H1 (cell line): ENCODE measurements at regions not wholly inside any gene's neighbourhood (a gene's known extent, or its start where the extent isn't known, plus 50 kb on each side); places are given as distances from the start of the nearest gene placed in this dataset.

Source experiments
- CTCF ChIA-PET: fragments of 300-600 bp; sonication (Branson Sonifier 250); formaldehyde crosslinking; loops from one replicate; lab custom pipeline; 2021; ENCODE audit not compliant: partially characterized antibody; lab: Charles Lee
- POLR2A ChIA-PET: fragments of 300-600 bp; sonication (Branson Sonifier 250); formaldehyde crosslinking; loops from one replicate; lab custom pipeline; 2021; ENCODE audit warnings: inconsistent platforms; ENCODE audit not compliant: partially characterized antibody; lab: Charles Lee
- DNase-seq, 2 experiments: peaks; one replicate each; pipeline versions ENCODE4 v3.0.0 to v3.0.0-alpha.2; 2010 to 2022; ENCODE audit warnings: low spot score in 2 of 2, low read depth in 1 of 2, mixed read lengths in 1 of 2
- FAIRE-seq: peaks from 2 replicates; lab custom pipeline; 2011; peaks lifted over from hg19 to GRCh38; lab: Jason Lieb, UNC
- H2AFZ ChIP-seq: 2 replicates; pipeline ENCODE4 v1.8.1; 2012; ENCODE audit warnings: low read length, inconsistent platforms
- H2AK5ac ChIP-seq: 2 replicates; pipeline ENCODE4 v1.6.1; 2013; ENCODE audit warnings: low read depth, low read length
- H2BK120ac ChIP-seq: replicated peaks from 2 replicates; pipeline ENCODE3; 2013; ENCODE audit warnings: low read depth, low read length, inconsistent platforms
- H2BK12ac ChIP-seq: 2 replicates; pipeline ENCODE4 v1.6.1; 2013; ENCODE audit warnings: low read depth, low read length
- H2BK15ac ChIP-seq: 2 replicates; pipeline ENCODE4 v1.6.1; 2013; ENCODE audit warnings: low read length
- H2BK20ac ChIP-seq: 2 replicates; pipeline ENCODE4 v1.6.1; 2013; ENCODE audit warnings: low read length
- H2BK5ac ChIP-seq: 2 replicates; pipeline ENCODE4 v1.6.1; 2013; ENCODE audit warnings: low read depth, low read length
- H3K14ac ChIP-seq: 2 replicates; pipeline ENCODE4 v1.6.1; 2013; ENCODE audit warnings: inconsistent platforms; ENCODE audit not compliant: insufficient read length
- H3K18ac ChIP-seq: 2 replicates; pipeline ENCODE4 v1.6.1; 2013; ENCODE audit warnings: low read length; ENCODE audit errors: extremely low read depth
- H3K23ac ChIP-seq: 2 replicates; pipeline ENCODE4 v1.6.1; 2013; ENCODE audit warnings: inconsistent platforms; ENCODE audit not compliant: insufficient read length
- H3K23me2 ChIP-seq: 2 replicates; pipeline ENCODE4 v1.6.1; 2013; ENCODE audit warnings: low read depth, low read length
- H3K27ac ChIP-seq: 2 replicates; pipeline ENCODE4 v1.6.1; 2011; ENCODE audit warnings: low read depth, low read length, inconsistent platforms
- H3K27me3 ChIP-seq, 4 experiments: replicated peaks in 1 of 4; 1 replicate in 1 of 4; 2 replicates in 3 of 4; pipeline versions ENCODE4 v1.6.1 to v1.8.1; 2011 to 2013; ENCODE audit warnings: low read length in 3 of 4, mild to moderate bottlenecking in 3 of 4, inconsistent platforms in 2 of 4, mixed read lengths in 2 of 4, moderate library complexity in 1 of 4; ENCODE audit not compliant: control insufficient read depth in 3 of 4, insufficient read depth in 3 of 4; ENCODE audit errors: extremely low read depth in 1 of 4
- H3K36me3 ChIP-seq, 4 experiments: 2 replicates each; pipeline versions ENCODE4 v1.6.1 to v1.8.1; 2011 to 2013; ENCODE audit warnings: mild to moderate bottlenecking in 4 of 4, low read length in 3 of 4, moderate library complexity in 2 of 4, control low read depth in 1 of 4, inconsistent platforms in 1 of 4; ENCODE audit not compliant: insufficient read depth in 4 of 4, control insufficient read depth in 2 of 4
- H3K4ac ChIP-seq: replicated peaks from 2 replicates; pipeline ENCODE3; 2013; ENCODE audit warnings: low read length, low read depth, mixed read lengths, inconsistent platforms; ENCODE audit not compliant: insufficient read length
- H3K4me1 ChIP-seq, 4 experiments: replicated peaks in 1 of 4; 1 replicate in 1 of 4; 2 replicates in 3 of 4; pipeline versions ENCODE4 v1.6.1 to v1.8.1; 2011 to 2013; ENCODE audit warnings: low read length in 3 of 4, inconsistent platforms in 2 of 4, mixed read lengths in 1 of 4; ENCODE audit not compliant: insufficient read depth in 4 of 4, control insufficient read depth in 3 of 4
- H3K4me2 ChIP-seq, 2 experiments: 2 replicates each; pipeline versions ENCODE4 v1.6.1 to v1.8.1; 2011 to 2013; ENCODE audit warnings: low read depth in 2 of 2, low read length in 2 of 2, control low read depth in 1 of 2, inconsistent platforms in 1 of 2, mild to moderate bottlenecking in 1 of 2; ENCODE audit not compliant: insufficient read depth in 1 of 2
- H3K4me3 ChIP-seq, 4 experiments: fragments of 200-600, 300-600 bp in 1 of 4; sonication (generic), shearing (Covaris generic), sonication (Bioruptor Twin) in 1 of 4; 2 replicates each; pipeline versions ENCODE4 v1.5.1 to v1.8.1; 2011 to 2016; ENCODE audit warnings: low read length in 4 of 4, low read depth in 3 of 4, control low read depth in 2 of 4, inconsistent platforms in 2 of 4, mild to moderate bottlenecking in 2 of 4, mixed read lengths in 1 of 4, moderate library complexity in 1 of 4; ENCODE audit not compliant: insufficient read depth in 2 of 4; ENCODE audit errors: extremely low read depth in 1 of 4
- H3K56ac ChIP-seq: replicated peaks from 2 replicates; pipeline ENCODE3; 2013; ENCODE audit warnings: low read depth, mild to moderate bottlenecking, mixed read lengths, low read length, inconsistent platforms; ENCODE audit not compliant: insufficient read length
- H3K79me1 ChIP-seq: 2 replicates; pipeline ENCODE4 v1.6.1; 2013; ENCODE audit warnings: low read depth, low read length, control low read depth
- H3K79me2 ChIP-seq, 2 experiments: 2 replicates each; pipeline versions ENCODE4 v1.6.1 to v1.8.1; 2012 to 2013; ENCODE audit warnings: low read length in 2 of 2, mild to moderate bottlenecking in 2 of 2, inconsistent platforms in 1 of 2; ENCODE audit not compliant: insufficient read depth in 2 of 2, control insufficient read depth in 1 of 2
- H3K9ac ChIP-seq, 4 experiments: replicated peaks in 1 of 4; 1 replicate in 1 of 4; 2 replicates in 3 of 4; pipeline versions ENCODE4 v1.6.1 to v1.8.1; 2011 to 2013; ENCODE audit warnings: low read depth in 3 of 4, low read length in 3 of 4, control low read depth in 2 of 4, mild to moderate bottlenecking in 2 of 4, moderate library complexity in 2 of 4, inconsistent platforms in 1 of 4; ENCODE audit errors: extremely low read depth in 1 of 4
- H3K9me3 ChIP-seq, 2 experiments: 2 replicates each; pipeline versions ENCODE4 v1.6.1 to v1.8.1; 2012 to 2013; ENCODE audit warnings: mild to moderate bottlenecking in 2 of 2, moderate library complexity in 2 of 2, control low read depth in 1 of 2, inconsistent platforms in 1 of 2, low read depth in 1 of 2, low read length in 1 of 2, mixed read lengths in 1 of 2; ENCODE audit not compliant: insufficient read depth in 2 of 2
- H4K20me1 ChIP-seq, 2 experiments: replicated peaks in 1 of 2; 2 replicates each; pipeline versions ENCODE3 to v1.8.1; 2011 to 2013; ENCODE audit warnings: inconsistent platforms in 2 of 2, low read length in 2 of 2, mild to moderate bottlenecking in 1 of 2; ENCODE audit not compliant: insufficient read depth in 2 of 2, control insufficient read depth in 1 of 2
- H4K5ac ChIP-seq: 2 replicates; pipeline ENCODE4 v1.6.1; 2013; ENCODE audit warnings: low read length, low read depth, mixed read lengths, inconsistent platforms; ENCODE audit not compliant: insufficient read length
- H4K8ac ChIP-seq: 2 replicates; pipeline ENCODE4 v1.8.0; 2013; ENCODE audit warnings: mild to moderate bottlenecking, moderate library complexity, low read length, inconsistent platforms; ENCODE audit not compliant: insufficient read depth; ENCODE audit errors: extremely low read depth
- H4K91ac ChIP-seq: replicated peaks from 2 replicates; pipeline ENCODE3; 2013; ENCODE audit warnings: low read length, mixed read lengths, inconsistent platforms; ENCODE audit not compliant: insufficient read length
- CEBPB ChIP-seq: IDR thresholded peaks from 2 replicates; pipeline ENCODE4 v1.6.1; 2012; ENCODE audit warnings: low read depth, low read length
- CHD2 ChIP-seq: IDR thresholded peaks from 2 replicates; pipeline ENCODE4 v1.6.1; 2012; ENCODE audit warnings: low read length, improper control_type of control experiment
- RBBP5 ChIP-seq: IDR thresholded peaks from 2 replicates; pipeline ENCODE4 v1.7.1; 2012; ENCODE audit warnings: low read depth, mild to moderate bottlenecking, inconsistent platforms, low read length, moderate library complexity, borderline replicate concordance
- RNF2 ChIP-seq: fragments of 200-900, 300-1000 bp; sonication (generic); IDR thresholded peaks from 2 replicates; pipeline ENCODE4 v1.7.1; 2016; ENCODE audit warnings: borderline replicate concordance, low read depth, mild to moderate bottlenecking, antibody characterized with exemption, low read length; ENCODE audit not compliant: poor library complexity, severe bottlenecking; ENCODE audit errors: missing control alignments
- SP4 ChIP-seq: IDR thresholded peaks from 2 replicates; pipeline ENCODE4 v1.6.1; 2012; ENCODE audit warnings: low read length, inconsistent platforms
- SRF ChIP-seq: IDR thresholded peaks from 2 replicates; pipeline ENCODE4 v1.6.1; 2011; ENCODE audit warnings: mild to moderate bottlenecking, low read depth, low read length, moderate library complexity
- TCF12 ChIP-seq: IDR thresholded peaks from 2 replicates; pipeline ENCODE4 v1.6.1; 2011; ENCODE audit warnings: low read depth, mild to moderate bottlenecking, low read length
- WGBS, 2 experiments: shearing (Covaris generic) in 1 of 2; methylation state at CpG; one replicate each; pipeline versions ENCODE4 v1.1.6 to v1.1.7; 2013 to 2015; ENCODE audit warnings: low lambda C conversion rate in 2 of 2, mixed read lengths in 2 of 2, inconsistent platforms in 1 of 2, low coverage in 1 of 2, missing lambda C conversion rate in 1 of 2; ENCODE audit not compliant: insufficient replicate concordance in 2 of 2, insufficient coverage in 1 of 2, insufficient read length in 1 of 2; ENCODE audit errors: extremely low coverage in 1 of 2, missing lambda C conversion rate in 1 of 2; 5-methylcytosine and 5-hydroxymethylcytosine counted together
- TF ChIP-seq, protein P1 (sequence below): IDR thresholded peaks from 2 replicates; pipeline ENCODE4 v1.6.1; 2011; ENCODE audit warnings: low read length, improper control_type of control experiment

DNA sequence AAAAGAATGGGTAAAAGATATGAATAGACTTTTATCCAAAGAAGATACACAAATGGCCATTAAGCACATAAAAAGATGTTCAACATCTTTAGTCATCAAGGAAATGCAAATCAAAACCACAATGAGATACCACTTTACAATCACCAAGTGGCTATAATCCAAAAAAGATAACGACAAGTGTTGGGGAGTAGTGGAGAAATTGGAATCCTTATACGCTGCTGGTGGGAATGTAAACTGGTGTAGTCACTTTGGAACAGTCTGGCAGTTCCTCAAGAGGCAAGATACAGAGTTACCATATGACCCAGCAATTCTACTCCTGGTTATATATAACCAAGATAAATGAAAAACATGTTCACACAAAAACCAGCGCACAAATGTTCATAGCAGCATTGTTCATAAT is 234.9 kb downstream of the SPATA31D1 start:
- Histone ChIP-seq H3K14ac (no peak overlapping the region), H4K20me1 (no peaks in the 10 kb centered on the region), H3K56ac (no peak overlapping the region), H4K8ac (no peak overlapping the region), H2AK5ac (no peak overlapping the region), H3K79me1 (no peaks in the 10 kb centered on the region), H2BK12ac (no peak overlapping the region), H2AFZ (no peak overlapping the region), H2BK20ac (no peak overlapping the region), H3K27ac (no peak overlapping the region), H4K5ac (no peak overlapping the region), H3K4me1 (no peaks in the 10 kb centered on the region), H3K9ac (no peak overlapping the region), H2BK5ac (no peak overlapping the region), H3K4me3 (no peak overlapping the region), H3K4ac (no peak overlapping the region), H3K36me3 (no peaks in the 10 kb centered on the region), H3K4me2 (no peak overlapping the region), H2BK120ac (no peak overlapping the region), H2BK15ac (no peak overlapping the region), H3K23me2 (no peaks in the 10 kb centered on the region), H3K18ac (no peak overlapping the region), H3K79me2 (no peaks in the 10 kb centered on the region), H3K27me3 (no peaks in the 10 kb centered on the region), H3K9me3 (0 out of 4 replicates have a peak, but pooled peaks cover 0 to 2% of the 10 kb centered on the region in 2 experiments), H3K23ac (no peak overlapping the region), H4K91ac (no peak overlapping the region)
- no peak for DNase-seq
- FAIRE-seq = no peak
- CTCF ChIA-PET = interaction anchor here (0.6 kb wide), 1 partner anchor 566 kb away, joined by 3 read pairs; no protein-coding TSS in a partner anchor
- POLR2A ChIA-PET = no interaction called here
- WGBS, 2 experiments = 91% methylated on average over 3 of the region's 3 CpGs; no CpG with 5 or more reads in 1 of the 2 experiments
- no peak for TF ChIP-seq CEBPB
- TF ChIP-seq CHD2 = no peak
- TF ChIP-seq RNF2 = no peak
- no peak for TF ChIP-seq TCF12
- no peak for TF ChIP-seq SRF
- TF ChIP-seq, protein P1, sequence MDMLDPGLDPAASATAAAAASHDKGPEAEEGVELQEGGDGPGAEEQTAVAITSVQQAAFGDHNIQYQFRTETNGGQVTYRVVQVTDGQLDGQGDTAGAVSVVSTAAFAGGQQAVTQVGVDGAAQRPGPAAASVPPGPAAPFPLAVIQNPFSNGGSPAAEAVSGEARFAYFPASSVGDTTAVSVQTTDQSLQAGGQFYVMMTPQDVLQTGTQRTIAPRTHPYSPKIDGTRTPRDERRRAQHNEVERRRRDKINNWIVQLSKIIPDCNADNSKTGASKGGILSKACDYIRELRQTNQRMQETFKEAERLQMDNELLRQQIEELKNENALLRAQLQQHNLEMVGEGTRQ = no peak
- no peak for TF ChIP-seq SP4
- no peak for TF ChIP-seq RBBP5
